ENCODE measurements at regions not wholly inside any gene's neighbourhood (a gene's known extent, or its start where the extent isn't known, plus 50 kb on each side); places are given as distances from the start of the nearest gene placed in this dataset.

- TF ChIP-seq CTCF (IDR thresholded peaks at IDR 0.05; ENCODE audit: poor library complexity, severe bottlenecking) (no peak), SMC3 (conservative IDR thresholded peaks at IDR 0.05; ENCODE audit: poor library complexity) (no peak), REST (IDR thresholded peaks at IDR 0.05; ENCODE audit: borderline replicate concordance) (no peak)
These were observed 80.5 kb upstream of the CPO start for GRCh38 chr2:206858687-206859329.
